ENCODE measurements at regions not wholly inside any gene's neighbourhood (a gene's known extent, or its start where the extent isn't known, plus 50 kb on each side); places are given as distances from the start of the nearest gene placed in this dataset.

DNA sequence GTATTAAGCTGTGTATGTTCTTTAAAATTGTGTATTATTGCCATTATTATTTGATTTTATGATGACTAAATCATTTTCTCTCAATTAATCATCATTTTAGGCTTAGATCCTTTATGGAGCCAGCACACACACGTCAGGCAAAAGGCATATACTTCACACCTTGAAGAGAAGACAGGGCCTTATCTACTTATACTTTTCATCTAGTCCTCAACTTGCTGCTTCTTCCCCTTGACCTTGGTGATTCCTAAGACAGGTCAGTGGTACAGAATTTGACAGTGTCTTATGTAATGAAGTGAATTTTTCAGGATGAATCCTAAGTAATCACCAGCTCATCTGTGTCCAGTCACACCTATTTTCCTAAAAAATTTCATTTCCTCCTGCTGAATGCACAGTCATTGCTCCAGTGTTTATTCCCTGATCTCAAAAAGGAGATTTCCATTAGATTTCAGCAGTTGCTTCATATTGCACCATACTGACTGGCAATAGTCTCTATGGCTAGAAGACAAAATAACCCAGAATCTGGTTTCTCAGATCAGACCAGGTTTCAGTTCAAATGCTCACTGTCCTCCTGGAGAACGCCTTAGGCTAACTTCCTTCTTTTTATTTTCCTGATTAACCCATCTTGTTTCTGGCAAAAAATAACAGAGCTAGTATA, 235.7 kb downstream of the PTH2R start:
- TF ChIP-seq, protein P1, sequence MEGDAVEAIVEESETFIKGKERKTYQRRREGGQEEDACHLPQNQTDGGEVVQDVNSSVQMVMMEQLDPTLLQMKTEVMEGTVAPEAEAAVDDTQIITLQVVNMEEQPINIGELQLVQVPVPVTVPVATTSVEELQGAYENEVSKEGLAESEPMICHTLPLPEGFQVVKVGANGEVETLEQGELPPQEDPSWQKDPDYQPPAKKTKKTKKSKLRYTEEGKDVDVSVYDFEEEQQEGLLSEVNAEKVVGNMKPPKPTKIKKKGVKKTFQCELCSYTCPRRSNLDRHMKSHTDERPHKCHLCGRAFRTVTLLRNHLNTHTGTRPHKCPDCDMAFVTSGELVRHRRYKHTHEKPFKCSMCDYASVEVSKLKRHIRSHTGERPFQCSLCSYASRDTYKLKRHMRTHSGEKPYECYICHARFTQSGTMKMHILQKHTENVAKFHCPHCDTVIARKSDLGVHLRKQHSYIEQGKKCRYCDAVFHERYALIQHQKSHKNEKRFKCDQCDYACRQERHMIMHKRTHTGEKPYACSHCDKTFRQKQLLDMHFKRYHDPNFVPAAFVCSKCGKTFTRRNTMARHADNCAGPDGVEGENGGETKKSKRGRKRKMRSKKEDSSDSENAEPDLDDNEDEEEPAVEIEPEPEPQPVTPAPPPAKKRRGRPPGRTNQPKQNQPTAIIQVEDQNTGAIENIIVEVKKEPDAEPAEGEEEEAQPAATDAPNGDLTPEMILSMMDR (IDR thresholded peaks at IDR 0.05; ENCODE audit: poor library complexity, severe bottlenecking), result no peak
- no peaks in the 10 kb centered on the region for H3K27me3 ChIP-seq (ENCODE audit: insufficient read depth, poor library complexity, severe bottlenecking)
- H3K36me3 ChIP-seq (ENCODE audit: low read depth), result no peaks in the 10 kb centered on the region
- no peaks in the 10 kb centered on the region for H3K4me1 ChIP-seq (ENCODE audit: insufficient read depth, poor library complexity, severe bottlenecking)
- no peaks in the 10 kb centered on the region for H3K9me3 ChIP-seq (ENCODE audit: severe bottlenecking)
- no peak for DNase-seq (ENCODE audit: low spot score)
- no peak overlapping the region for H3K27ac ChIP-seq (ENCODE audit: poor library complexity, severe bottlenecking)
- no peak overlapping the region for H3K4me3 ChIP-seq (ENCODE audit: severe bottlenecking)
- ATAC-seq (ENCODE audit: low read depth), result no peak

DNA sequence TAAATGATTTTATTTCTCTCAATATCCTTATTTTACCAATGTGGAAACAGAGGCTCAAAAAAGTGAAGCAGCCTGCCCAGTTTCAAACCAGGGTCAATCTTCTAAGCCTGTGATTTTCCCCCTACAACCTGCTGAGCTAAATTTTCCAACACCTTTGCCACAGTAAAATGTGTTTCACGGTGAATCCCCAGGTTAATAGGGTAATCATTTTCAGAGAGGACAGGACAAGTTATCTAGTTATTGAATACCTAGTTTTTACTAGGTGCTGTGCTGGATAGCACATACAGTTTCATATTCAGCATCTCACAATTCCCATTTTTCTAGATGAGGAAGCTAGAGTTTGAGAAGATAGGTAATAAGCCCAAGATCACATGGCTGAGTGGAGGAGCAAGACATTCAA, 236.6 kb downstream of the PTH2R start:
- no peaks in the 10 kb centered on the region for H3K27me3 ChIP-seq (ENCODE audit: insufficient read depth, poor library complexity, severe bottlenecking)
- no peak overlapping the region for H3K27ac ChIP-seq (ENCODE audit: poor library complexity, severe bottlenecking)
- no peak for DNase-seq (ENCODE audit: low spot score)
- no peak for ATAC-seq (ENCODE audit: low read depth)
- H3K4me3 ChIP-seq (ENCODE audit: severe bottlenecking), result no peak overlapping the region
- H3K4me1 ChIP-seq (ENCODE audit: insufficient read depth, poor library complexity, severe bottlenecking), result no peaks in the 10 kb centered on the region
- H3K9me3 ChIP-seq (ENCODE audit: severe bottlenecking), result no peaks in the 10 kb centered on the region
- H3K36me3 ChIP-seq (ENCODE audit: low read depth), result no peaks in the 10 kb centered on the region
- TF ChIP-seq, protein P1 (IDR thresholded peaks at IDR 0.05; ENCODE audit: poor library complexity, severe bottlenecking), result no peak

DNA sequence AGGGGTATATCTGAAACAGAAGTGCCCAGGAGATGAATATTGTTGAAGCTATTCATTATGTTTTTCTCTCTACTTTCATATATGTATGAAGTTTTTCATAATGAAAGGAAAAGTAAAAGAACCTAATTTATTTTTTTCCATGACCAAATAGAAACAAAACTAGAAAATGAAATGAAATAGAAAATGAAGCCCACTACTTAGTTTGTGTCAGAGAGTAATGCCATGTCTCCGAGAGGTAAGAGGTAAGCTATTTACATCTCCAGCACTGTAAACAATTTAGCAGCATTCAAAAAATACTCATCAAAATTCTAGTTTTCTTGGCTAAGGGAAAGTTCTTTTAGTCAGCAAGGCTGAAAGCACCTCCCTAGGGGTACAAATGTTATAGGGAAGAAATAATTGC, 238.6 kb downstream of the PTH2R start:
- H3K9me3 ChIP-seq (ENCODE audit: severe bottlenecking), result no peaks in the 10 kb centered on the region
- no peaks in the 10 kb centered on the region for H3K27me3 ChIP-seq (ENCODE audit: insufficient read depth, poor library complexity, severe bottlenecking)
- TF ChIP-seq, protein P1 (IDR thresholded peaks at IDR 0.05; ENCODE audit: poor library complexity, severe bottlenecking), result no peak
- H3K4me3 ChIP-seq (ENCODE audit: severe bottlenecking), result no peak overlapping the region
- H3K27ac ChIP-seq (ENCODE audit: poor library complexity, severe bottlenecking), result no peak overlapping the region
- no peaks in the 10 kb centered on the region for H3K36me3 ChIP-seq (ENCODE audit: low read depth)
- H3K4me1 ChIP-seq (ENCODE audit: insufficient read depth, poor library complexity, severe bottlenecking), result no peaks in the 10 kb centered on the region
- no peak for ATAC-seq (ENCODE audit: low read depth)
- DNase-seq (ENCODE audit: low spot score), result no peak

DNA sequence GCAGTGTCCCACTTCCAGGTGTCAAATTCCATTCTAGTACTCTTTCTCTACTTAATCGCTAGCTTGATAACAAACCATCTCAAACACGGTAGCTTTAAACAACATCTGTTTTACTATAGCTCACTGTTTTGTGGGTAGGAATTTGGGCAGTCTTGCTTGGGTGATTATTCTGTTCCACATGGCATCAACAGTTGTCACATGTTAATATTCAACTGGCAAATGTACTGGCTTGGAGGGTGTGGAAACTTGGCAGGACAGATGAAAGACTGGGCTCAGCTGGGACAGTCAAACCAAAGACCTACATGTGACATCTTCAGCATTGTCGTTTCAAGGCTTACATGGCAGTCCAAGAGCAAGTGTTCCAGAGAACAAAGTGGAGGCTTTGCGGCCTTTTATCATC, 241.8 kb downstream of the PTH2R start:
- Histone ChIP-seq H3K9me3 (ENCODE audit: severe bottlenecking) (no peaks in the 10 kb centered on the region), H3K27me3 (ENCODE audit: insufficient read depth, poor library complexity, severe bottlenecking) (no peaks in the 10 kb centered on the region), H3K36me3 (ENCODE audit: low read depth) (no peaks in the 10 kb centered on the region), H3K4me3 (ENCODE audit: severe bottlenecking) (no peak overlapping the region), H3K27ac (ENCODE audit: poor library complexity, severe bottlenecking) (no peak overlapping the region), H3K4me1 (ENCODE audit: insufficient read depth, poor library complexity, severe bottlenecking) (no peaks in the 10 kb centered on the region)
- DNase-seq (ENCODE audit: low spot score) (no peak), ATAC-seq (ENCODE audit: low read depth) (no peak)
- TF ChIP-seq, protein P1 (IDR thresholded peaks at IDR 0.05; ENCODE audit: poor library complexity, severe bottlenecking), result no peak

DNA sequence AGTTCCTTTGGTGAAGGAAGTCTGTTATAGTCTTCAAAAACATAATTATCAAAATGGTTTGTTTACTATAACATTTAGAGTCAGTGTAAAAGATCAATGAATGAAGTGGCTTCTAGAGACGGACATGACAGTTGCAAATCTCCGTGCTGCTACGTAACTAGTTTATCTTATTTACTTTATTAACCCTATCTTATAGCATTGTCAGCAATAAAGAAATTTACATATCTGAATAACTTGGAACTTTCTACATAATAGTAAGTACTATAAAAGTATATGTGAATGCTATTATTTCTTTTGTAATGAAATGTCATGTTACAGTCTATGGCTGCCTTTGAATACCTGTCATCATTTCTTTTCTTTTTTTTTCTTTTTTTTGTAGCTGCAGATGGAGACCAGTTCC, 246.8 kb downstream of the PTH2R start:
- Histone ChIP-seq H3K27me3 (ENCODE audit: insufficient read depth, poor library complexity, severe bottlenecking) (no peaks in the 10 kb centered on the region), H3K4me1 (ENCODE audit: insufficient read depth, poor library complexity, severe bottlenecking) (no peaks in the 10 kb centered on the region), H3K27ac (ENCODE audit: poor library complexity, severe bottlenecking) (no peak overlapping the region), H3K9me3 (ENCODE audit: severe bottlenecking) (no peaks in the 10 kb centered on the region), H3K4me3 (ENCODE audit: severe bottlenecking) (no peak overlapping the region), H3K36me3 (ENCODE audit: low read depth) (no peaks in the 10 kb centered on the region)
- TF ChIP-seq, protein P1 (IDR thresholded peaks at IDR 0.05; ENCODE audit: poor library complexity, severe bottlenecking), result no peak
- DNase-seq (ENCODE audit: low spot score) (no peak), ATAC-seq (ENCODE audit: low read depth) (no peak)

Measured in RWPE2 (cell line).